Ramos (cell line): ENCODE measurements at regions not wholly inside any gene's neighbourhood (a gene's known extent, or its start where the extent isn't known, plus 50 kb on each side); places are given as distances from the start of the nearest gene placed in this dataset.

ENCODE experiments used
- in situ Hi-C: fragments of 300-500 bp; cut with MboI; formaldehyde crosslinking; loops from one replicate; pipeline ENCODE4 v1.14.3; 2022; ENCODE audit warnings: low sequenced_read_pairs; ENCODE audit not compliant: unreplicated experiment

DNA sequence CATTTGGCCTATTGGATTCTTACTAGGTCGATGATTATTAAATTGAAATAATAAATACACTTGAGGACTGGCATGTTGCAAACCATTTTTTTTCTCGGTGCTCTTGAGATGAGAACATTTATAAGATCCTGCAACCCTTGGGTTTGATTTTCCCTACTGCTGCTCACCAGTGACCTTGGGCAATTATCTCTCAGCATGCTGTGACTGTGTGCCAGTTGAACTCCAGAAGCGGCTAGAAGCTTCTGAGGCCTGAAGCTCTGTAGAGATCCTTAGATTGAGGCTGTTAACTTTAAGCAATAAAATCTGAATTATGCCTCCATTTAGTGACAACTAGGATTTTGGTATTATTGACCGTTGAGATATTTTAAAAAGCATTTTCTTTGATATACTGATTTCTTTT, 489.8 kb downstream of the MAT2B start:
- in situ Hi-C loops, result no loop called here

DNA sequence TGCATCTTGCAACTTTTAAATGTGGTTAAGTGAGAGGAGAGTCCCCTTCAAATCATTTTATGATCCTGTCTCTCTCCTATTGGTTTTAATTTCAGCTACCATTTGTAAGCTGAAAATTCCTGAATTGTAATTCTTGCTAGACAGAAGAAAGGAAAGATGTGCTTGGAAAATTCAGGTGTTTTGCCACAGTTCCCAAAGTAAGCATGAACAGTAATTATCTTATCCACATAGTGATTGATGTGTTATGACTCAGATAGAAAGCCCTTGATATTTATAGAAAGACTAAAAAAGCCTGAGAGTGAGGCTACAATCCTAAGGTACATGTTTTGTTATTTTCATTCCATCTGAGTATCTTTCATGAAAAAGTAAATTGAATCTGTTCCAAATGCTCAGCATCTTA, 492.5 kb downstream of the MAT2B start:
- in situ Hi-C loops, result no loop called here

DNA sequence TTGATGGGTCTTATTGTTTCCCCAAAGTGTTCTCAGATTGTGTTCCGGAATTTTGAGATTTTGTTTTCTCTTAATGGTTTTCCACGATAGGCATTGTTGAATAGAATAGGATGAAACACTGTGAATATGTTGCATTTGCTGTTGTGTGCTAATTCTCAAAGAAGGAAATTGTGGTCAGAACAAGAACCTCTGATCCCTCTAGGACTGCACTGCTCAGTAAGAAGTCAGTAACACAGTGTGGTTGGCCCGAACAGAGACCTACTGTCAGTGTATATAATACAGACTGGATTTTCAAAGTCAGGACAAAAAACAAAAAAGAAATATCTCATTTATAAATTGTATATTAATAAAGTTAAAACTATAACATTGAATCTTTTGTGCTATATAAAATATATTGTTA, 494.8 kb downstream of the MAT2B start:
- in situ Hi-C loops, result loop anchor here (25.0 kb wide), 1 partner anchor 1212 kb away; no protein-coding TSS in a partner anchor

DNA sequence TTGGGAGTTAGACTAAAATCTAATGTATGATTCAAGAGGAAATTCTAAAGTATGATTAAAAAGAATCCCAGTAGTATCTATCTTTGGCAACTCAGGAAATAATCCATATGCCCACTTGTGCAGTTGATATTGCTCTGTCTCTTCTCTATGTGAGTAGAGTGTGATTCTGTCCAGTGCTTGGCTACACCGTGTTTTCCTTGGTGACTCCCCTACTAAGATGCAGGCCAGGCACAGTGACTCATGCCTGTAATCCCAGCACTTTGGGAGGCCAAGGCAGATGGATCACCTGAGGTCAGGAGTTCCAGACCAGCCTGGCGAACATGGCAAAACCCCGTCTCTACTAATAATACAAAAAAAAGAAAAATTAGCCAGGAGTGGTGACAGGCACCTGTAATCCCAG, 495.4 kb downstream of the MAT2B start:
- in situ Hi-C loops, result loop anchor here (25.0 kb wide), 1 partner anchor 1211 kb away; no protein-coding TSS in a partner anchor

DNA sequence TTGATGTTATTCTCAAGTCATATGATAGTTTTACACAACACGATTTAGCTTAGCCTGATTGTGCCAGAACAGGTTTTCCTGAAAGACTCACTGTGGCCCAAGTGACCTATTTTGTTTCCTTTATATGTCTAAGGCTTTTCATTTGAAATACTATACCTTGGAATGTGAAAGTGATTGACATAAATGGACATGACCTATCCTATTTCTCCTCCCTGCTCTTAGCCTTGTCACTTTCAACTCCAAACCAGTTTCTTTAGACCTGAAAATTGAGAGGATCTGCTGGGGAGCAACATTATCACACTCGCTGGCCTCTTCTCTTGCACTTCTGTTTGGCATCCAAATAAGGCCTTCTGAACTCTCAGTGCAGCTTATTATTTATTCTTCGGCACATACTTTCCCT, 496.8 kb downstream of the MAT2B start:
- in situ Hi-C loops, result loop anchor here (25.0 kb wide), 1 partner anchor 1210 kb away; no protein-coding TSS in a partner anchor

DNA sequence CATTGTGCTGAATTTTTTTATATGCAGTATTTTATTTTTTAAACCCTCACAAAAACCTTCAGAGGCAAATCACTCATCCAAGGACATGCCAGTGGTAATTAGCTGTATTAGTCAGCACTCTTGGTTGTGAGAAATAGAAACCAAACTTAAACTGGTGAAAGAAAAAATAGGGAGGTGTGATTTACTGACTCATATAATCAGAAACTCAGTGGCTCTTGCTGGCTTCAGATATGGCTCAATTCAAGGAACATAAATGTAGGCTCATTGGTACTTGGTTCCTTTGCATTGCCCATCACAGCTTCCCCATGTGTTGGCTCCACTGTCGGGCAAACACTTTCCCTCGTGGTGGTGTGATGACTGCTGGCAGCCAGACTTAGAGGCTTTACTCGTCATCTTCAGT, 497.2 kb downstream of the MAT2B start:
- in situ Hi-C loops, result loop anchor here (25.0 kb wide), 1 partner anchor 1210 kb away; no protein-coding TSS in a partner anchor

DNA sequence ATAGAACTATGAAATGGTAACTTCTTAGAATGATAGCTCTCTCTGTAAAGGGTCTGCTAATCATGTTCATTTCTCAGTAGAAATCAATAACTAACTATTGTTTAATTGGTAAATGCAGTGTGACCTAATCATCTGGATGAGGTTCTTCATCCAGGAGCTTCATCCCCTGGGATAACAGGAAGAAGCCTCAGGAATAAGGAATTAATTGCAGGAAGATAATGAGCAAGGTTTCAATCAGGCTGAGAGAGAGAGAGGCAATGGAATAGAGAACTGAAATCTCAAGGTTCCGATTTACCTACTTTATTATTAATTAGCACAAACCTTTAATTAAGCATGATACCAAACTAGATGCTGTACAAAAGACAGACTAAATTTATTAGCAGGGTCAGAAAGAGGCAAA, 499.7 kb downstream of the MAT2B start:
- in situ Hi-C loops, result loop anchor here (25.0 kb wide), 1 partner anchor 1207 kb away; no protein-coding TSS in a partner anchor

DNA sequence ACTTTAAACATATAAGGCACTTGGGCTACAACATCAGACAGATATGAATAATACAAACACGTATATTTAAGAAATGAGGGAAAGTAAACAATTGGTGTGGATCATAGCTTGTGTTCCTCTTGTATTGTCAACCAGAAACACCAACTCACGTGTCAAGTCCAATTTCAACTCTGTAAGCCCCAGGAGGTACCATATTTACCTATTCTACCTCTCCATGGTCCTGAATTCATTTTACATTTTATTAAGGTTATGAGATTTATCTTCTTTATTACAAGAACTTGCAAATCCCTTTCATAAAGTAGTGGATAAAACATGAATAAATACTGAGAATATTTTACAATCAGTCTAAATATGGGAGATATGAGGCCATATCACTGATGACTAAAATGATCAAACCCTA, 501.6 kb downstream of the MAT2B start:
- in situ Hi-C loops, result loop anchor here (25.0 kb wide), 1 partner anchor 1205 kb away; no protein-coding TSS in a partner anchor

DNA sequence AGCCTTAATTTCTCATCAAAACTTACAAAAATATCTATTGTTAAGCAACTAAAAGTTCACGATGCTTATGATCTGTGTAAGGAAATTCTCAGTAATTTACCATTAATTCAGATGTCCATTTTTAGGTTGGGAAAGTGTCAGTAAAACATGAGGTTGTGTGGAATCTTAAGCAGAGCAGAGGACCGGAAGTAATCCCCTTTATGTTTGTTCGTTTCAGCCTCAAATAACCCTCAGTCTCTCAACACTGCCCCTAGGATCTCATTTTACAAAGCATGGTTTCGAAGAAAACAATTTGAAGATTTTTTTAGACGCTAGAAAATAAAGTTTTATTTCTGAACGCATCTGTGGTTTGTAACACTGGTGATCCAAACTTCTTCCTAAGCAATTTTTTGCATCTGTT, 504.2 kb downstream of the MAT2B start:
- in situ Hi-C loops, result loop anchor here (25.0 kb wide), 1 partner anchor 1203 kb away; no protein-coding TSS in a partner anchor

DNA sequence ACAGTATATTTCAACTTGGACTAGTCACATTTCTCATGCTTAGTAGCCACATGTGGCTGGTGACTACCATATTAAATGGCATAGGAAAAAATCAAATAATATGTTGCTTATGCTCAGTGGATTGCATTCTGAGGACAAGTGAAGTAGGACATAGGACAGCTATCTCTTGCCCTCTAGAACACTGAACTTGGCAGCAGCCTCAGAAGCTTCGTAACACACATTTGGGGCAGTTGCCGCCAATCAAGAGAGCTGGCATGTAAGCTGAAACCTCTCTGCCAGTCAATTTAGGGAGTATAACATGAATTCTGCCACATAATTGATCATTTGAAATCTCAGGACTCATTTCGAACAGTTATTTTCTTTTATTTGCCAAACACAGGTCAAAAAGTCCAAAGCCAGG, 505.5 kb downstream of the MAT2B start:
- in situ Hi-C loops, result loop anchor here (25.0 kb wide), 1 partner anchor 1201 kb away; no protein-coding TSS in a partner anchor

DNA sequence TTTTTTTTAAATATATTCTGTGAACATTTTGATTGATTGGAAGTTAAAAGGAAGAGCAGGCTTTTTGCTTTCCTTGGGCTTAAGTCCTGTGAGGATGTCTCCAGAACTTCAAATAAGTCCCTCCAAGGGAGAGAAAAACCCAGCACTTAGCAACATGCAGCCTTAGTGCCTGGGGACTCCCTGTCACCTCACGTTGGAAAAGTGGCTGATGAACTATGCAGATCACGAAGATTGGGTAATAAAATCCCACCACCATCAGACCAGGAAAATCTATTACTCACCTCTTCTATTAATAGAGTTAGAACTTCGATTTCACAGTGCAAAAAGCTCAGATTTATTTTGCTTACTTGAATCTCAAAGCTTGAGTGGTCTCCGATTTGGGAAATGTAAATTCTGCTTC, 507.0 kb downstream of the MAT2B start:
- in situ Hi-C loops, result loop anchor here (25.0 kb wide), 1 partner anchor 1200 kb away; no protein-coding TSS in a partner anchor

DNA sequence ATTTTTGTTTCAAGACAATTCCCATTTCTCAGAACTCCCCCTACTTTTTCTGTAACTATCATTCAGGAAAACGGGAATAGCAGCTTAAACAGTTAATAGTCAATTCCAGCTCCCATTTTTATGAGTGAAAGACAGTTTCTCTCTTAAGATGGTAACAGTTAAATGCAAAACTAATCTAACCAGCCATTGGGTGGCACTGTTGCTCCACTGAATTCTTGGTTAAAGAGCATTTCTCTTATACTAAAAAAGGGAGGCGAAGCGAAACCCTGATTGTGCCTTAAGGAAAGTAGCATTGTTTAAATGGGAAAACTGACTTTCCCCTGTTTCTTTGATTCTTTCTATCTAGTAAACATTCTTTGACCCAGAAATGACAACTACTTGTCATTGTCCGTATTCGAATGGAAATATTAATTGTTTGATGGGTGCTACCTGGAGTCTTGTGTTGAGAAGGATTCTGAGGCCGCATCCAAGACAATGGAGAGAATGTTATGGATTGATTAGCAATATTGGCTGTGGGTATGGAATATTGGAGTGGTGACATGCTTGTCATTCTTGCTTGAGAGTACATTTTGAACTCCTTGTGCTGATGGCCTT, 507.8 kb downstream of the MAT2B start:
- in situ Hi-C loops, result loop anchor here (25.0 kb wide), 1 partner anchor 1199 kb away; no protein-coding TSS in a partner anchor

DNA sequence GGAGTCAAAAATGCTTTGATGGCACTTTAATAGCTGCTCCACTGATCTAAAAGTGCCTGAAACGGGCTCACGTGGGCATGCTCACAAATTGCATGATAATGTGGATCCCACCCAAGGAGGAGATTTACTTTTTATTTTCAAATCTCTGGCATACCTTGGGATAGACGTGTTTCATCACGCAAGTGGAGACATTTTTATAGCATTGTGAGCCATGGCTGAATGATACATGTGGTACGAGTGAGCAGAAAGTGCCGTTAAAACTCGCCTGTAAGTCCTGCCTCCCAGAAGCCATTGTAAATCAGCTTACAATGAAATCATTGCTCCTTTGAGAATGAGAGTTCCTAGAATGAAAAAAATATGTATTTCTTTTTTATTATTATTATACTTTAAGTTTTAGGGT, 514.7 kb downstream of the MAT2B start:
- in situ Hi-C loops, result loop anchor here (25.0 kb wide), 1 partner anchor 1192 kb away; no protein-coding TSS in a partner anchor

DNA sequence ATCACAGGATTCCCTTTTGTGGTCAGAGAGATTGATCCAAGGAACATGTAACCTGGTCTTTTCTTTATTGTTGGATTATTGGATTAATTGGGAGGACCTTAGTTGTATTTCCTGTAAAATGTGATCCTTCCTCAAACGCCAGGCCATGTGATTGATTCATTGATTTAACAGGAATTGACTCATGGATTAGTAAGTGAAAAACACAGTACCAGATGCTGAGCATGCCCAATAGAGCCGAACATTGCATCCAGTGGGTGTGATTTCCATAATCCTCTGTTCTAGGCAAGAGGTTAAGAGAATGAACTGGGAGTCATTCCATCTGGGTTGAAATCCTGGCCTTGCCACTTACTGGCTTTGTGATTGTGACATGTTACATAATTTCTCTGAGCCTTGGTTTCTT, 522.3 kb downstream of the MAT2B start:
- in situ Hi-C loops, result no loop called here

DNA sequence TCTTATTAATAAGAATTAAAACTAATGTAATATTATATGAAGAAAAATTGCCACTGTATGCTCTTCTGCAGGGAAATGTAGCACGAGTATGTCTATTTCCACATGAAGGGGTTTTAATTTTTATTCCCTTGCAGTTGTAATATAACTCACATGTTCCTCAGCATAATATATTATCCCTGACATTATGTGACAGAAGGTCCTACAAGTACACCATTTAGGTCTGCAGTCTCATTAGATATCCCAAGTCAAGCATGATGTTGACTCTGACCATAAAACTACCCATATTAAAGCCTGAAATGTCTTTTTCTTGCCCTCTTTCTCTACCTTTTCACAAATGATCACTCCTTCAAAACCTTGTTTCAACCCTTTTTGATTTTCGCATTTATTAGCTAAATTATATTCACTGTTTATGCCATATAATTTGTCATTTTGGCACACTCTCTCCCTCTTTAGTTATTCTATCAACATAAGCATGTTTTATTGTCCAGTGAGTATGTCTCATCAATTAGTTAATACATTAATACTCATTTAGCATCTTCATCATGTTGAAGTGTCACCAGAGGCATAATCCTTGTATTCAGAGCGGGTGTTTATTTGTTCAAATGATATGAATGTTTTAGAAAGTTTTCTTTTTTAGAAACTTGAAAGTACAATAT, 532.8 kb downstream of the MAT2B start:
- in situ Hi-C loops, result no loop called here

DNA sequence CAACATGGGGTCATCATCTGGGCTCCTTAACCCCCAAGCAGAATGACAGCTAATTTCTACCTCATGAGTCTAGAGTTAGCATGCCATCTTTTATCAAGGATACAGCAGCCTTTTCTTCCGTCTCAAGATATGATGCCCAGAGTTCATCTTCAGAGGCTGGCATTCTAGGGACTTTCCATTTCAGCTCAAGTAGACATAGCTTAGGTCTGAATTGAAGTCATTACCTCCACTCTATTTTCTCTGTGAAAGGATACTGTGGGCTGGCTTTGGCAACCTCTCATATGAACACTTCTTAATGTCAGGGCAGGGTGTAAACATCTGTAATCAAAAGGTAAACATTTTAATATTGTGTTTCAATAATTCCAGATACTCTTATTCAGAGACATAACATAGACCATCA, 535.7 kb downstream of the MAT2B start:
- in situ Hi-C loops, result no loop called here

DNA sequence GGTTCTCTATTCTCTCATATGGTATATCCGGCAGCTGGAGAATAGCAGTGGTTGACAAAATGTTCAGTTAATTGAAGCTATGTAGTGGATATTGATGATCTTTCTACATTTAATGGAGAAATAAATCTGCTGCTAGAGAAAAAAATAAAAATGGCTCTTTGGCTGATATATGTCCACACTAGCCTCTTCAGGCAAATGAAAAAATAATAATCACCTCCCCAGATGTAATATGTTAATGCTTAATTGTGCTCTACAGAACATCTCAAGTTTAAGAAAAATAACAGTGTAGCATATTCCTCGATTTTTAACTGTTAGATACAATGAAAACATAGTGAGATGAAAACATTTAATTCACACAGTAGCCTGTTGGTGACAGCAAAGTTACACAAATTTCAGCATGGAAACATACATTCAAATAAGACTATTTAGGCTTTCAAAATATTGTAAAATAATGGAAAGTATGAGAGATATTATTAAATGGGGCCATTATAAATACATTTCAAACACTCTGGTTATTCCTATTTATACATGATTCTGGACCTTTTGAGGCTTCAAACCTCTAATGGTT, 543.0 kb downstream of the MAT2B start:
- in situ Hi-C loops, result no loop called here

DNA sequence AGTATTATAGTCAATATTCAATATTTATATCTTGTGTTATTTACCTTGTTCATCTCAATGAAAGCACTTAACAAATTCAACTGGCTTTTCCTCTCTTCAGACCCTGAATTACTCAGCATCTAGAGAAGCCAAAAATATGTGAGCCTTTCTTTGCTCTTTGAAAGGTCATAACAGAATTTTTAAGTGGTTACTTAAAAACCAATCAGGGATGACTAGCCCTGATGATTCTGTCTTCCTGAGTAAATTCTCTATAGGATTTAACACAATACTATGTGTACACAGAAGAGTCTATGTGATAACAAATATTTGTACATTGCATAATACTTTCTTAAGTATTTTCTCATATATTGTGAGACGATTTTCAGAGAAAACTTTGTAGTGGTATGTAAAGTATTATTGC, 546.3 kb downstream of the MAT2B start:
- in situ Hi-C loops, result no loop called here

DNA sequence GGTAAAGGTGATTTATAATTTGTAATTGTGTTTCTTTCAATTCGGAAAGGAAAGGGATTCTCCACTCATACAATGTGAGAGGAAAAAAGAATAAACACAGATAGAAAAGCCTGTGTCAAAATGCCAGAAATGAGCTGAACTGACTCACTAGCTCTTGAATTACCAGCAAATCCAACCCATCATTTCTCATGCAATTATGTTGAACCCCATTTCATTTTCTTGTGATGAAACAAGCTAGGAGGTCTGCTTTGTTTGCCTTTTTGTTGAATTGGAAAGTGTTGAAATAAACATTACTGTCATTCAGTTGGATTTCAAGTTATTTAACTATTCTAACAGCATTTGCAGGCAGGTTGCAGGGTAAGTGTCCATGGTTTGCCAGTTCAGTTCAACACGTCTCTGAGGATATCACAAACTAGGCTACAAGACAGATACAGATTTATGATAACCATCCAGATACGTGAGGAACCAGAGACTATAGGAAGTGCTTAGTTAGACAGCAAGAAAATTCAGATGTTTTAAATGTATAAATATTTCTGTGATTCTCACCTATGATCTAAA, 547.2 kb downstream of the MAT2B start:
- in situ Hi-C loops, result no loop called here

DNA sequence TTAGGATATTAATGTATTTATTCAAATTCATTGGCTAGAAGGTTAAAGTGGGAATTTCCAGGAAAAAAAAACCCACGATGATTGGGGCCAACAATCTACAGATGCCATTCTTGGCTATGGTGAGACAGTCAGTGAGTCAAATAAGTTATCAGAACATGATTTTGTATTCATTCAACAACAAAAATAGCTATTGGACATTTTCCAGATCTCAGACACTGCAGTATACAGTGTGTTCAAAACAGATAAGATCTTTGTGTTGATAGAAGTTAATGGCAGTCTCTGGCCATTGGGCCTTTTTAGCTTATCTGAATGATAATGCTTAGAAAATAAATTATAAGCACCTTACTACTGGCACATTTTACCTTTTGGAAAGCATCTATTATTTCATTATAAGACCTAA, 547.7 kb downstream of the MAT2B start:
- in situ Hi-C loops, result no loop called here

DNA sequence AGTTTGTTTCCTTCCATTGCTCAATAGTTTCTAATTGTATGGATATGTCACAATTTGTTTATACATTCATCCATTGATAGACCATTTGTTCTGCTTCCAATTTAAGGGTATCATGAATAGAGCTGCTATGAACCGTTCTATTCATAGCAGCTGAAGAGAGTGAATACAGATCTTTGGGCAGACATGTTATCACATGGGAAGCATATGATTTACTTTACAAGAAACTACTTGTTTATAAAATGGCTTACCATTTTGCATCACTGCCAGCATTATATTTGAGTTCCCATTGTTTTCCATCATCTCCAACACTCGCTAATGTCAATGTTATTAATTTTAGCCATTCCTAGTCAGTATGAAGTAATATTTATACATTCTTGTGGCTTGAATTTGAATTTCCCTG, 549.0 kb downstream of the MAT2B start:
- in situ Hi-C loops, result no loop called here
